HG03575 (cell line): ENCODE measurements at regions not wholly inside any gene's neighbourhood (a gene's known extent, or its start where the extent isn't known, plus 50 kb on each side); places are given as distances from the start of the nearest gene placed in this dataset.

ENCODE experiments used
- ATAC-seq: cut with Tn5 transposase; IDR thresholded peaks from one replicate; pipeline ENCODE4 v1.9.1; 2021; ENCODE audit not compliant: unreplicated experiment, insufficient number of reproducible peaks, low FRiP score; ENCODE audit errors: extremely low read depth

- no peak for ATAC-seq
Measured at GRCh38 chrX:6917666-6918065, 229.8 kb upstream of the STS start.

GRCh38 chrX:6910218-6910617 is 237.3 kb upstream of the STS start:
- ATAC-seq, result no peak

GRCh38 chrX:6909396-6909795 is 238.1 kb upstream of the STS start:
- no peak for ATAC-seq

- ATAC-seq, result no peak
Measured at GRCh38 chrX:6906608-6907007, 240.9 kb upstream of the STS start.

GRCh38 chrX:6904156-6904555 is 243.4 kb upstream of the STS start:
- no peak for ATAC-seq

GRCh38 chrX:6898371-6898770 is 249.1 kb upstream of the STS start:
- no peak for ATAC-seq

- ATAC-seq, result no peak
Measured at GRCh38 chrX:6891404-6891803, 256.1 kb upstream of the STS start.

- no peak for ATAC-seq
Measured at GRCh38 chrX:6890544-6891261, 256.8 kb upstream of the STS start.

- ATAC-seq, result no peak
Measured at GRCh38 chrX:6885909-6886308, 261.6 kb upstream of the STS start.

- no peak for ATAC-seq
Measured at GRCh38 chrX:6885396-6885795, 262.1 kb upstream of the STS start.

- ATAC-seq, result no peak
Measured at GRCh38 chrX:6861456-6861855, 286.1 kb upstream of the STS start.

GRCh38 chrX:6857749-6858148 is 289.8 kb upstream of the STS start:
- ATAC-seq, result no peak

GRCh38 chrX:6856471-6856870 is 291.0 kb upstream of the STS start:
- ATAC-seq, result no peak

- ATAC-seq, result no peak
Measured at GRCh38 chrX:6852869-6853268, 294.6 kb upstream of the STS start.

- ATAC-seq, result no peak
Measured at GRCh38 chrX:6852121-6852520, 295.4 kb upstream of the STS start.

GRCh38 chrX:6851140-6851539 is 296.4 kb upstream of the STS start:
- ATAC-seq, result no peak

GRCh38 chrX:6849716-6850414 is 297.6 kb upstream of the STS start:
- ATAC-seq, result no peak

GRCh38 chrX:6832619-6833018 is 297.7 kb upstream of the VCX3A start:
- ATAC-seq, result no peak

- no peak for ATAC-seq
Measured at GRCh38 chrX:6826856-6827255, 291.9 kb upstream of the VCX3A start.

GRCh38 chrX:6821730-6822129 is 286.8 kb upstream of the VCX3A start:
- no peak for ATAC-seq
